Embryonic facial prominence (tissue), 1 donor: ENCODE measurements at regions not wholly inside any gene's neighbourhood (a gene's known extent, or its start where the extent isn't known, plus 50 kb on each side); places are given as distances from the start of the nearest gene placed in this dataset.
"Not testable (repeated sequence)": the region's sequence is repeated elsewhere in the genome, so short reads cannot be mapped to it uniquely, and the experiment has no call there.

Experiments used
- DNase-seq: peaks from one replicate; pipeline ENCODE4 v3.0.0-alpha.2; 2016; ENCODE audit errors: extremely low spot score

DNA sequence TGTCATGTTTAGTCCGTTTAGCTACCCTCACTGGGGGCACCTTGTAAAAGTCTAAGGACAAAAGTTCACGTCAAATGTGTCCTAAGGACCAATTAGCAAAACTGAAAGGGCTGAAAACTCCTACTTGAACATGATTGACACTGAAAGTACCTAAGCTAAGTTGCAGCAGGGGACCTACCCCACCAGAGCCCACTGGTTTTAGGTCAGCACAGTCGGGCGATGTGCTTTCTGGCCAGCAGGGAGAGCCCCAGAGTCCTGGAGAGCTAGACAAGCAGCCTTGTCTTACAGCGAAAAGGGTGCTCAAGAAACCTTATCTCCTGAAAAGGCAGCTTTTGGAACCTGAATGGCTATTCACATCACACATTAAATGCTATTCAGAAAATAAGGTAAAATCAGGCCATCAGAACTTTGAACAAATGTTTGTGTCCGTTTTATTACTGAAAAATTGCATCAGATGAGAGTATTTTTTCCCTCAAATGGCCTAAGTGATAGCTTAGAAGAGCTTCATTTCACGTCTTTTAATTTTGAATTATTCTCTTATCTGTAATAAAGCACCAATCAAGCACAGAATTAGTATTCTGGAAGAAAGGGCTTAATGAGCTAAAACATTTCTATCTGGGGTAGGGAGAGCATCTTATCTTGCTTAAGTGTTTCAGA, 52.2 kb upstream of the MKI67 start:
- no peak for DNase-seq

DNA sequence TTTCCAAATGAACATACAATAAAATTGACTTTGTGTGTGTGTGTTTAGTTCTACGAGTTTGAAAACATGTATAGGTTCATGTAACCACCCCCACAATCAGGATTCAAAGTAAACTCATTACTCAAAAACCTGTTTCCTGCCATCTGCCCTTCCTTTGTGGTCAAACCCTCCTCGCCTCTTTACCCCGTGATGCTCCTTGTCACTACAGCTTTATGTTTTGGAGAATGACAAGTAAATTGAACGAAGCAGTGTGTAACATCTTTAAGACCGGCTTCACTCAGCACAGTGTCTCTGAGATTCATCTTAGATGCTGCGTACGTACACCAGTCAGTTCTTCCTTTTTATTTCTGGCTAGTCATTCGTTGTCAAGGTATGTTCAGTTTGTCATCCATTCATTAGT, 54.6 kb upstream of the MKI67 start:
- no peak for DNase-seq

DNA sequence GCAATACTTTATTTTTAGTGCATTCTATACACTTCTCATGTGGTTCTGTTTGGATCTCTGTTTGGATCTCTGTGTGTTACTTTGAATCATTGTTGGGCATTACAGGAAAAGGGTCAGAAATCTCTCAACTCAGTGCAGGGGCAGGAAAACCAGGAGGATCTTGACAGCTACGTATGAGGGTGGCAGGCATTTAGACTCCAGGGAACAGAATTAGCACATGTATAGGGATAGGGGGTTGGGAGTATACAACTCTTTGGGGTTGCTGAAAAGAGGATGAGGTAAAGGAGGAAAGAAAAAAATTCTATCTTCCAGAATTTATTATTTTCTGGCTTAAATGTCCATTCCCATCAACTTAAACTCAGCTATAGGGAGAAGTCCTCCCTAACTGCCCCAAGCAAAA, 59.4 kb upstream of the MKI67 start:
- DNase-seq: no peak

DNA sequence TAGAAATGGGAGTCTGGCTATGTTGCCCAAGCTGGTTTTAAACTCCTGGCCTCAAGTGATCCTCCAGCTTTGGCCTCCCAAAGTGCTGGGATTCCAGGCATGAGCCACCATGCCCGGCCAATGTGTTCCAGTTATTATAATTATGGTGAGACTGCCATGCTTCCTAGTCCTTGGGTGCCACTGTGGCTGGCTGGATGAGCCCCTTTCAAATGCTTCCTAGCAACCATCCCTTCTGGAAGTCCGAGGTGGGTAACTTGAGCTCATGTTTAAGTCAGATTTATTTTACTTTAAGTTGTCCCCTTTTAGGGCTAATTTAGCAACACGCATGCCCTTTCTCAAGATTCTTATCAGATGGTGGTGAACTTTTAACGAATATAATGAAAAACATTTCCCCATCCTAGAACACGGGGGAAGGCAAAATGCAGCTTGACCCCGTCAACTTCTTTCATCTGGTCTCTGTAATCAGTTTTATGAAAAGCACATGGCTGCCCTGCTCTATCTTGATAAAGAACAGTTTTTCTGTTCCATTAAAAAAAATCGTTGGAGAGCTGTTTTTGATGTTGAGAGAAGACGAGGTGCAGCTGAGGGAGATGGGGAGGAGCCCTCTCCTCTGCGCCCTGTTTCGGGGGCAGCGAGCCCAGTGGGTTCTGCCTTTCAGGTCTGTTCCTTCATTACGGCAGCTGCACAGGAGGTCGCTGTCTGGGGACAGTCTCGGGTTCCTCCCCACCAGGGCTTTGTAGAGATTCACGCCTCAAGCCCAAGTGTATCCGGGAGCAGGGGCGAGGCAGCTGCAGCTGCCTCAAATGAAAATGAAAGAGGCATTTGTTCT, 61.0 kb upstream of the MKI67 start:
- DNase-seq: no peak

DNA sequence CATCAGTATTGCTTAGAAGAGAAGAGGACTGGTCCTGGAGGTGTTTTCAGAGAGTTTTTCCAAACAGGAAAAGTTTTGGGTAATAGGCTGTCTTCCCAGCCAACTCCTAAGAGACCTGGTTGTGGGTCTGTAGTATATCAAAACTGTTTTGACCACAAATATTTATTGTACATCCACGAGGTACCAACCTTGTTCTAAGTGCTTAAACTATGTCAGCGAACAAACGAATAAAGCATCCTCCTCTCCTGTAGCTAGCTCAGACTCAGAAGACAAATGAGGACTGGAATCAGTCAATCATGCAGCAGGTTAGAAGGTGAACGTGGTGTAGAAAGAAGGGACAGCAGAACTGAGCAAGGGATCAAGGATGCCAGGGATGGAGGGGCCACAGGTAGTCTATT, 61.6 kb upstream of the MKI67 start:
- no peak for DNase-seq

DNA sequence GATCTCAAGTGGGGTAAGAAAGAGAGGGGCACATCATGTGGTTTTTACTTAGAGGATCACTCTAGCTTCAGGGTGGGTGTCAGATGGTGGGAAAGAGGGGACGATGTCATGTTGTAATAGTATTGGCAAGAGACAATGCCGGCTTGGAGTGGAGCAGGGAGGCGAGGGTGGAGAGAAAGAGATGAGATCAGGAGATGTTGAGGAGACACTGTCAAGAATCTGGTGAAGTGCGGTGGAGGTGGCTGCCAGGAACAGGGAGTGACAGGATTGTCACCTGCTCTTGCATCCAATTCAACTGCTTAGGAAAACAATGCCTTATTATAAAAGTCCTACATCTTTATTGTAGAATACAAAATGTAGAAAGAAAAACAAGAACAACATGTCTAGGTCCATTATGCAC, 63.0 kb upstream of the MKI67 start:
- DNase-seq: no peak

DNA sequence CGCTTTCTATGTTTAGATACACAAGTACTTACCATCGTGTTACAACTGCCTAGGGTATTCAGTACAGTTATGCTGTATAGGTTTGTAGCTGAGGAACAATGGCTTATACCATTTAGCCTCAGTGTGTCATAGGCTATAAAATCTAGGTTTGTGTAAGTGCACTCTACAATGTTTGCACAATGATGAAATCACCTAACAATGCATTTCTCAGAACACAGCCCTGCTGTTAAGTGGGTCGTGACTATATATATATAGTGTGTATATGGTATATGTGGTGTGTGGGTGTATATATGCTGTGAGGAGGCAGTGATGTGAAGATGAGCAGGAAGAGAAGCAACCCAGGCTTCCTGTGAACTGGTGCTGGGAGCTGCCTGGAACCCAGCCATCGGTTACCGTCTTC, 65.6 kb upstream of the MKI67 start:
- no peak for DNase-seq

DNA sequence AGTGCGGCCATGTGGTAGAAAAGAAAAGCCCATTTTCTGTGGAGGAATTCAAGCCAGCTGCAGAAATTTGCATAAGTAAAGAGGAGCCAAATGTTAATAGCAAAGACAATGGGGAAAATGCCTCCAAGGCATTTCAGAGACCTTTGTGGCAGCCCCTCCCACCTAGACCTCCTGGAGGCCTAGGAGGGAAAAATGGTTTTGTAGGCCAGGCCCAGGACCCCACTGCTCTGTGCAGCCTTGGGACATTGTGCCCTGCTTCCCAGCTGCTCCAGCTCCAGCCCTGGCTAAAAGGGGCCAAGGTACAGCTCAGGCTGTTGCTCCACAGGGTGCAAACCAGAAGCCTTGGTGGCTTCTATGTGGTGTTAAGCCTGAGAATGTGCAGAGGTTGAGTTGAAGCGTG, 75.6 kb upstream of the MKI67 start:
- not testable (repeated sequence) for DNase-seq

DNA sequence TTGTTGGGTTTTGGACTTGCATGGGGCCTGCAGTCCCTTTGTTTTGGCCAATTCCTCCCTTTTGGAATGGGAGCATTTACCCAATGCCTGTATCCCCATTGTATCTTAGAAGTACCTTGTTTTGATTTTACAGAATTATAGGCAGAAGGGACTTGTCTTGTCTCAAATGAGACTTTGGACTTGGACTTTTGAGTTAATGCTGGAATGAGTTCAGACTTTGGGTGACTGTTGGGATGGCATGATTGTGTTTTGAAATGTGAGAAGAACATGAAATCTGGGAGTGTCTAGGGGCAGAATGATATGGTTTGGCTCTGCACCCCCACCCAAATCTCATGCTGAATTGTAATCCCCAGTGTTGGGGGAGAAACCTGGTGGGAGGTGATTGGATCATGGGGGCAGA, 76.8 kb upstream of the MKI67 start:
- no peak for DNase-seq

DNA sequence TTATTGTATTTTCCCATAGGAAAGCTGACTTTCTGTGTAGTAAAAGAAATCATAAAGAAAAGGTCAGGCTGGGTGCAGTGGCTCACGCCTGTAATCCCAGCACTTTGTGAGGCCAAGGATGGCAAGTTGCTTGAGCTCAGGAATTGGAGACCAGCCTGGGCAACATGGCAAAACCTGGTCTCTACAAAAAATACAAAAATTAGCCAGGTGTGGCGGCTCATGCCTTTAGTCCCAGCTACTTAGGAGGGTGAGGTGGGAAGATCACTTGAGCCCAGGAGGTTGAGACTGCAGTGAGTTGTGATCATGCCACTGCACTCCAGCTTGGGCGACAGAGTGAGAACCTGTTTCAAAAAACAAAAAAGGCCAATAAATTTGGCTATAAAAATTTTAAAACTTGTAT, 79.4 kb upstream of the MKI67 start:
- not testable (repeated sequence) for DNase-seq

DNA sequence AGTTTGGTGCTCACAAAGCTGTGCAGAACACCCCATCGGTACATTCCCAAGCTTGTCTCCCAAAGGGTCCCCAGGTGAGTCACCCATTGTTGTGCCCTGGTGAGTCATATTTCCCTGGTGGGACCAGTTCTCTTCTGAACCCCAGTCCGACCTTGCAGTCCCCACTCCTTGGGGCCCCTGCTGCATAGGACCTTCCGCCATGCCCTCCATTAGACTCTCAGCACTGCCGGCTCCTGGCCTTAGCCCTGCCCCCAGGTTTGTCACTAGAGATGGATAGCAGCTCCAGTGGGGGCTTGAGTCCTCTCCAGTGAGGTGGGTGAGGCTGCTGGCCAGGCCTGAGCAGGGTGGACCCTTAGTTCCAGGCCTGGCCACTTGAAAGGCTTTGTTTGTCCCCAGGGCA, 80.5 kb upstream of the MKI67 start:
- no peak for DNase-seq

DNA sequence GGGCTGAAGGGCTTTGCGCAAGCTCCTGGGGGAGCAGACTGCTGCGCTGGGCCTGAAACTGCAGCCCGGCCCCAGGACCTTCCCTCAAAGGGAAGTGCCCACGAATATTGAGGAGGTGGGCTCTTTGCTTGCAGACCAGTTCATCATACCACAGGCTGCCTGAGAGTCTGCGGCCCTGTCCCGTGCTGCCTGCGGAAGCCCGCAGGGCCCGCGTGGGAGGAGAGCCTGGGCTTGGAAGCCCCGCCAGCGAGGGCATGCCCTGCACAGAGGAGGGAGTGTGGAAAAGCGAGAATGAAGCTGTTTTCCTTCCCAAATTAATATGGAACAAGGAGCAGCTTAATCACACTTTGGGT, 83.6 kb upstream of the MKI67 start:
- DNase-seq: no peak

DNA sequence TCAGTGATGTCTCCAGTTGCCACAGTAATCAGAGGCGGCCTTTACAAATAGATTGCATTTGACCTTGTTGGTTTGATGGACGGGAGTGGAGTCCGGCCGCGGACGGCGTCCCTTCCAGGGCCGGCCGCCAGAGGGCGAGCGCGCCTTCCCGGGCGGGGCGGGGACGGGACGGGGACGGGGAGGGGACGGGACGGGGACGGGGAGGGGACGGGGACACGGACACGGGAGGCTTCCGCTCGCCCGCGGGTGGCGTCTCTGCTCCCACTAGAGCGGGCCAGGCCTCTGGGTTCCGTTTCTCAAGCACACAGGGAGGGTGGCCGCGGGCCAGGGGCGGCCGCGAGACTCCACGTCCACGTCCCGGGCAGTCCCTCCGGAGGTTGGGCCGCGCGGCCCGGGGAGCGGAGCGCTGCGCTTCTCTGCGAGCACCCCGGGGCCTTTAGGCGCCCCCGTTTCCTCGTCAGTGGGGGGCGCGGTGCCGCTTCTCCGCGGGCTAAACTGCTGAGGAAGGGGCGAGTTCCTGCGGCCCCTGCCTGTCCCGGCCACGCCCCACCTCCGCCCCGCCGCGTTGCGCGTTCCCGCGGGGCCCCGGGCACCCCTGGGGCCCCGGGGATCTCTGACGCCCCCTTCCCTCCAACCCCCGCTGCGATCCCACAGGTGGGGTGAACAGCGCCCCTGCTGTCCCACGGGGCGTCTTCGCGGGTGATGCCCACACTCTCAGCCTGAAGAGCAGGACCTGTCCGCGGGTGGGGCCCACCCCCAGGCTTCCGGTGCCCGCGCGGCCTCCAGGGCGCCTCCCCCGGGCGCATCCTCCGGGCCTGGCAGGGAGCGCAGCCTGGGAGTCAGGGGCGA, 84.2 kb upstream of the MKI67 start:
- DNase-seq: no peak

DNA sequence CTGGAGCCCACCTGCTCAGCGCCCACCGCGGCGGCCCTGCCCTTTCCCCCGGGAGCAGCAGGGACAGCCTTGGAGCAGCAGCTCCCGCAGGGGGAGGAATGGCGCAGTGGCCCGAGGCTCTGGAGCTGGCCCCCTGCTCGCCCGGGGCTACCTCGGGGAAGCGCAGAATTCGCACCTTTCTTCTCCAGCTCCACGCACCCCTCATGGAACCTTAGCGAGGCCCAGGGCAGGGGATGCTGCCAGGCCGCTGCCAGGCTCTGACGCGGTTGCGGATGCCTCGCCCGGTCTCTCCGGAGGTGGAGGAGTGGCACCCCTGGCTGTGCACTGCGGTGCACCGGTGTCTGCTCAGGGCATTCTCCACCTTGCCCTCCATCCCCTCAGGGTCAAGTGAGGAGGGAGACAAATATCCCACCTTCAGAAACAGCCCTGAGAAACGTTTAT, 84.9 kb upstream of the MKI67 start:
- DNase-seq: no peak

DNA sequence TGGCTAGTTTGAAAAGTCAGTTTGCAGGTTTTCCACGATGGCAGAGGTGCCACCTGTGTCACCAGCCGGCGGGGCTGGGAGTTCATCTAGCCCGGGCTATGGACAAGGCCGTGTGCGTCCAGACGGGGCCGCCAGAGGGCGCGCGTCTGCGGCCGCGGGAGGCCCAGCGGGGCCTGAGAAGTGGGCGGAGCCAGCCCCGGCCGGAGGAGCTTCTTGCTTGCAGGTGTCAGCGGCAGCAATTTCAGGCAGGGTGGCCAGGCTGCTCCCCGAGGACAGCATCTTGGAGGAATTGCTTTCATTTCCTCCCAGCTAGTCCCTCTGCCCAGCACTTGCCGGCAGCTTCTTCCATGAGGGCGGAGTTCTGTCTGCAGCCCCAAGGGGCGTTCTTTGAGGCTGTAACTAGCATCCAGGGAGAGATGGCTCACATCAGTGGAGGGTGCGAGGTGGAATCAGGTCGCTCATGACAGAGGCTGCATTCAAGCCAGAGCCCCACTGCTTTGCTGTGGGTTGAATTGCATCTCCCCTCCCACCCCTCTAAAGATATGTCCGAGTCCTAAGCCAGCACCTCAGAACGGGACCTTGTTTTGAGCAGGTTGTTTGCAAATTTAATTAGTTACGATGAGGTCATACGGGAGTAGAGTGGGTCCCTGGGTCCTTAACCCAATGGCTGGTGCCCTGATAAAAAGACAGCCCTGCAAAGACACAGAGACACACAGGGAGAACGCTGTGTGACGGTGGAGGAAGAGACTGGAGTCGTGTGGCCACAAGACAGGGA, 85.9 kb upstream of the MKI67 start:
- no peak for DNase-seq

DNA sequence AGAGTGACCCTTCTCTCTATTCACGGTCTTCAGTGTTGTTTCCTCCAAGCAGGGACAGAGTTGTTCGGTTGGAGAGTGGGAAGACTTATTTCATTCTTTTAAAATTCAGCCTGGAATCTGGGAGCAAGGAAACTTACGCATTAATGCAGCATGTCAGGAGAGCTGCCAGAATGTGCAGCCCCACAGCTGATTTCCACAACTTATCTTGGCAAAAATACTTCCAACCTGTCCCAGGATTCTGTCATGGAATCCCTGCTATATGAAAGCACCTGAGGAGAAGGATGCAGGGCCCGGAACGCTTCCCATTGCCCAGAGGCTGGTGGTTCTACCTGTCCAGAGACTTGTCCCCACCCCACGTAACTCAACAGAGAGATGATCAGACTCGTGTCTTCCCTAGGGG, 86.9 kb upstream of the MKI67 start:
- DNase-seq: no peak

DNA sequence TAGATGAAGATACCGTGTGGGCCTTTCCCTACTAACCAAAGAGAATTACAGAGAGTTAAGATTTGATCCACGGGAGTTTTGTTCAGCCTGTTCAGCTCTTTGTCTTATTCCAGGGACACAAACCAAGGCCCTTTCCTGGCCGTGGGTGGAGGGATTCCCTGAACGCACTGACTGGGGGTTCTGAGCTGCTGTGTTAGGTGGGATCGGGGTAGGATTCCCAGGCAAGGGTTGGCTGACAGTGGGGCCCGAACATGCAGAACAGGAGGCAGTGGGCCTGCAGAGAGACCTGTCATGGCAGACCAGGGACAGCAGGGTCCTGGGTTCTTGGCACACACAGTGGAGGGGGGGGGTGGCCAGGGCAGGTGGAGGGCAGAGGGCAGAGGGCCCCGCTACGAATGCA, 89.5 kb upstream of the MKI67 start:
- no peak for DNase-seq

DNA sequence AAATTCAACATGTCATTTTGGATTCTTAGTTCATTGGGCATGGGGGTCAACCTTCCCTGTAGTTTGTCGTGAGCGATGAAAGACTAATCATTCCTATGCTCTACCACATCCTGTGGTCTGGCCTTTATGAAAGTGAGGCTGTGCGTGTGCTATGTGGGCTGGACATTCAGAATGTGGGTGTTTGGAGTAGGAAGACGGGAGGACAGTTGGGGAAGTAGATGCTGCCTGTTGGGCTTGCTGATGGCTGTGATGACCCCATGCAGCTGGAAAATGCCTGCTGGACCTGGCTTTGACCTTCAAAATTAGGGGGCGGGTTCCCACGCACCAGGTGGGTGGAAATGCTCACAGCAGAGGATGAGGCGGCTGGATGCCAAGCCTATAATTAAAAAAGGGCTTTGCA, 90.9 kb upstream of the MKI67 start:
- DNase-seq: no peak

DNA sequence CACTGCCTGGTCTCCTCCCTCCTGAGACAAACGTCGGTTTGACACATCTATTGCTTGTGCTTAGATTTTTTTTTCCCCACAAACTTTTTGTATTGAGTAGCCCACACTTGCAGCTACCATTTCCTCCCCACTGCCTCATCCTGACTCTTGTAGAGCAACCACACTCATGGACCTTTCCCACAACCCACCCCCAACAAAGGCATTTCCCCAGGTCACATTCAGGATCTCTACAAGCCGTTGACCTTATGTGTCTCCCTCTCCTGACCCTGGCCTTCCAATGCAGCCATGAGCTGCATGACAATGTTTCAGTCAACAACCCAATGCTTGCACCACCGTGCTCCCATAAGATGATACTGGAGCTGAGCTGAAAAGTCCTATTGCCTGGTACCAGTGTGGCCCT, 91.9 kb upstream of the MKI67 start:
- DNase-seq: no peak

DNA sequence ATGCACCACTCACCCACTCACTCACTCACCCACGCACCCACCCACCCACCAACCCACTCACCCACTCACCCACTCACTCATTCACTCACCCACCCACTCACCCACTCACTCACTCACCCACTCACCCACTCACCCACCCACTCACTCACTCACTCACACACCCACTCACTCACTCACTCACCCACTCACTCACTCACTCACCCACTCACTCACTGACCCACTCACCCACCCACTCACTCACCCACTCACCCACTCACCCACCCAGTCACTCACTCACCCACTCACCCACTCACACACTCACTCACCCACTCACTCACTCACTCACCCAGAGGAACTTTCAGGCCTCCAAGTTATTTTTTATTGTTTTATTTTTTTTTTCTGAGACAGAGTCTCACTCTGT, 93.1 kb upstream of the MKI67 start:
- no peak for DNase-seq

DNA sequence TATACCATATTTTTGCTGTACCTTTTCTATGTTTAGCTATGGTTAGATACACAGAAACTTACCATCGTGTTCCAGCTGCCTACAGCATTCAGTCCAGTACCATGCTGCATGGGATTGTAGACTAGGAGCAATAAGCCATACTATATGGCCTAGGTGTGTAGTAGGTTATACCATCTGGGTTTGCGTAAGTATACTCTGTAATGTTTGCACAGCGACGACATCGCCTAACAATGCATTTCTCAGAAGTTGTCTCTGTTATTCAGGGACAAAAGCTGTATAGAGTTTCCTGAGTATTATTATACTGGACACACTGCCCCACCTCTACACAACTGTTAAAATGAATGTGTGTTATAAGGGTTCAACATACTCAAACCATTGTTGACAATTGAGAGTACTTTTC, 93.8 kb upstream of the MKI67 start:
- DNase-seq: no peak

DNA sequence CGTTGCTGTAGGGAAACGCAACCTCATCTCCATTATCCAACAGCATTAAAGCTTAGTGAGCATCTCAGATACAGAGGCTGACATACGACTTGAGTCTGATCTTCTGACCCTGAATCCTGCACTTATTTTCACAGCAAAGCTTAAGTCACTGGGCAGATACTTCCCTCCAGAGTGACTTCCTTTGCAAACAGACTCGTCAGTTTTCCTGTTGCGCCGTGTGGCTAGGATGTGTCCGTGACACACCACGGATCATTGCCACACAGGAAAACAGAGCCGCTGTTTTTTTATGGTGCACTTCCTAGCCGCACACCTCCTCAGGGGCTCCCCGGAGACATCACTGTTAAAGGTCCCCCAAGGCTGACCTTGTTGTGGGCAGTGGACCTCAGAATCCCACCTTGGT, 94.9 kb upstream of the MKI67 start:
- DNase-seq: no peak
